GM10266 (cell line): ENCODE measurements at regions not wholly inside any gene's neighbourhood (a gene's known extent, or its start where the extent isn't known, plus 50 kb on each side); places are given as distances from the start of the nearest gene placed in this dataset.

ENCODE experiments used
- DNase-seq: peaks from one replicate; pipeline ENCODE4 v3.0.0; 2012; ENCODE audit errors: extremely low spot score
- TF ChIP-seq, protein P1 (sequence below): IDR thresholded peaks from 2 replicates; pipeline ENCODE4 v1.5.1; 2012; ENCODE audit warnings: mild to moderate bottlenecking, low read depth; ENCODE audit not compliant: control insufficient read depth, insufficient read depth; ENCODE audit errors: missing control alignments

DNA sequence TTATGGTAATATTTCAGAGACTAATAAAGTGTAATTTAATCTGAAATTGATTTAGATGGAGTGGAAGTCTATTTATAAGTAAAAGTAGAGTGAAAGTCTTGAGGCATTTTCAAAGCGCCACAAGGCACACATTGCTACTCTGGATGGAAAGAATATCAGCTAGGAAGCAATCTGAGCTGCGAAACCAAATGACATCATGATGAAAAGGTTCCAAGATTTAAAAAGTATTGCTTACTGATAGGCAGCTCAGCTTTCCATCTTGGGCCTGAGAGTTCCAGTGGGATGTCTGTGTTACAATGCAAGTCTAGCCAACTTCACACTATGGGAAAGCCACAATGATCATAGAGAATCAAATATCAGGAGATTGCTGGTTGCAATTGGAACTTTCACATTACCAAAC is 126.9 kb upstream of the VGLL2 start:
- TF ChIP-seq, protein P1, sequence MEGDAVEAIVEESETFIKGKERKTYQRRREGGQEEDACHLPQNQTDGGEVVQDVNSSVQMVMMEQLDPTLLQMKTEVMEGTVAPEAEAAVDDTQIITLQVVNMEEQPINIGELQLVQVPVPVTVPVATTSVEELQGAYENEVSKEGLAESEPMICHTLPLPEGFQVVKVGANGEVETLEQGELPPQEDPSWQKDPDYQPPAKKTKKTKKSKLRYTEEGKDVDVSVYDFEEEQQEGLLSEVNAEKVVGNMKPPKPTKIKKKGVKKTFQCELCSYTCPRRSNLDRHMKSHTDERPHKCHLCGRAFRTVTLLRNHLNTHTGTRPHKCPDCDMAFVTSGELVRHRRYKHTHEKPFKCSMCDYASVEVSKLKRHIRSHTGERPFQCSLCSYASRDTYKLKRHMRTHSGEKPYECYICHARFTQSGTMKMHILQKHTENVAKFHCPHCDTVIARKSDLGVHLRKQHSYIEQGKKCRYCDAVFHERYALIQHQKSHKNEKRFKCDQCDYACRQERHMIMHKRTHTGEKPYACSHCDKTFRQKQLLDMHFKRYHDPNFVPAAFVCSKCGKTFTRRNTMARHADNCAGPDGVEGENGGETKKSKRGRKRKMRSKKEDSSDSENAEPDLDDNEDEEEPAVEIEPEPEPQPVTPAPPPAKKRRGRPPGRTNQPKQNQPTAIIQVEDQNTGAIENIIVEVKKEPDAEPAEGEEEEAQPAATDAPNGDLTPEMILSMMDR: no peak
- DNase-seq: no peak

DNA sequence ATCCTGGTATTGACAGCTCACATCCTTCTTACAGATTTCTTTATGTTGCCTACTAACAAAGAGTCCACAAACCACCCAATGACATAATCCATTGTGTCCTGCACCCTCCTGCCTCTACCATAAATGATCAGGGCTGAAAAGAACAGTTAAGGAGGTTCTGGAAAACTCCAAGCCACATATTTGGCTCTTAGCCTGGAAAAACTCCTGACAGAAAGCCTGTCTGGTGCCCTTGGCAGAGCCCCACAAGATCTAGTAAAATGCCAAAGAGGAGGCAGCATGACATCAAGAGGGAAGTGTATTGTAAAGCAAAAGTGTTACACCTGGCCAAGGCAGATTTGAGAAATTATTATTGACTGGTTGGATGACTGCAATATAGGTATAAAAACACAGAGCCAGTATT is 126.4 kb upstream of the VGLL2 start:
- TF ChIP-seq, protein P1: no peak
- no peak for DNase-seq

DNA sequence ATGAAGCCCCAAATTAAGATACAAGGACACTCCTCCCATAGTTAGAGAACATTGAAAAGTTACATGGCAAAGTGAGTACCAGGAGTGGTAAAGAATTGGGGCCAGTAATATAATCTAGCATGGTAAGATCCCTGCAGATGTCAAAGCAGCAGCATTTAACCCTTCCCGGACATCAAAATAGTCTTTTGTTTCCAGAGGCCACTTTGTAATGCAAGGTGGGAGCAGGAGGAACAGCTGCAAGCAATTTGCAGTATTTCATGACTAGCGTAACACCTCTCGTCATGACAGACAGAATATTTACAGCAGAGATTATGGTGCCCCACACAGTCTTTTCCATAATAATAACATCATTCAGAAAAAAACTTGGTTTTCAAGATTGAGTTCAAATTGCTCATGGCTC is 123.2 kb upstream of the VGLL2 start:
- TF ChIP-seq, protein P1: no peak
- DNase-seq: no peak

DNA sequence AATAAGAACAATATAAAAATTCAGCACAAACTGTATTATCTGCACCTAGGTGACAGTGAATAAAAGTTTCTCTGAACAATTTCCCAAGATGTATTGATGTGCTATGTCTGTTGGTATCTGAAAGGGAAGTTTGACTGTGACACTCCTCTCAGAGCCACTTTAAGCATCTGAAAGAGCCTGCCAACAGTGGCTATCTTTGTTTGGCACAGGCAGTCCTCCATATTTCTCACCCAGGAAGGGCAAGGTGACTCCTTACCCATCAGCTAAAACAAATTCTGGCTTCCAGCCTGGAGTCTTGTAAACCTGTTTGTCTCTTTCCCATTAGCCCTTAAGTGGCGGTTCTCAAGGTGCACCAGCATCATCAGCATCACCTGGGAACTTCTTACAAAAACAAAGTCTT is 122.4 kb upstream of the VGLL2 start:
- TF ChIP-seq, protein P1: no peak
- DNase-seq: no peak

DNA sequence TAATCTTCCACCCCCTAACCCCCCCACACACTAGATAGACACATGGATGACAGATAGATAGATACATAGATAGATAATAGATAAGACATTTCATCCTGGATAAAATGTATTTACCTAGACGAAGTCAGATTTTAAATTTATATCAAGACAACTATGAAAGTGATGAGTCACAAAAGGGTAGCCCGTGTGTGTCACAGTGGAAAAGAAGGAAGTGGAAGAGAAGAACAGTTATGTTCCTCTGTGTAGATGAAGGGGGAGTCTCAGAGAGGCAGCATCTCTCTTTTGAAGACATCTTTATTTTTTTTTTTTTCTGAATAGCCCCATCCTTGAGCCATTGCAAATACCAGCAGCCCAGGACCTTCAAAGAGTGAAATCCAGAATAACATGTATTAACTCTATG is 121.7 kb upstream of the VGLL2 start:
- TF ChIP-seq, protein P1: no peak
- DNase-seq: no peak

DNA sequence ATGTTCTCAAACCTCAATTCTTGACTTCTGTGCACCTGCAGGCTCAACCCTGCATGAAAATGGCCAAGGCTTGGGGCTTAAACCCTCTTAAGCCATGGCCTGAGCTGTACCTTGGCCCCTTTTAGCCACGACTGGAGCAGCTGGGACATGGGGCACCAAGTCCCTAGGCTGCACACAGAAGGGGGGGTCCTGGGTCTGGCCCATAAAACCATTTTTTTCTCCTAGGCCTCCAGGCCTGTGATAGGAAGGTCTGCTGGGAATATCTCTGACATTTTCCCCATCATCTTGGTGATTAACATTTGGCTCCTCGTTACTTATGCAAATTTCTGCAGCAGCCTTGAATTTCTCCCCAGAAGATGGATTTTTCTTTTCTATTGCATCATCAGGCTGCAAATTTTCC is 119.4 kb upstream of the VGLL2 start:
- TF ChIP-seq, protein P1: no peak
- no peak for DNase-seq

DNA sequence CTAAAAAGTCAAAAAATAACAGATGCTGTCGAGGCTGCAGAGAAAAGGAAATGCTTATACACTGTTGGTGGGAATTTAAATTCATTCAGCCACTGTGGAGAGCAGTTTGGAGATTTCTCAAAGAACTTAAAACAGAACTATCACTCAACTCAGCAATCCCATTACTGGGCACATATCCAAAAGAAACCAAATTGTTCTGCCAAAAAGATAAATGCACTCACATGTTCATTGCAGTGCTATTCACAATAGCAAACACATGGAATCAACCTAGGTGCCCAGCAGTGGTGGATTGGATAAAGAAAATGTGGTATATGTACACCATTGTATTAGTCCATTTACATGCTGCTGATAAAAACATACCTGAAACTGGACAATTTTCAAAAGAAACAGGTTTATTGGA is 116.0 kb upstream of the VGLL2 start:
- TF ChIP-seq, protein P1: no peak
- no peak for DNase-seq
